IMR-90 (cell line): ENCODE measurements at regions not wholly inside any gene's neighbourhood (a gene's known extent, or its start where the extent isn't known, plus 50 kb on each side); places are given as distances from the start of the nearest gene placed in this dataset.

Source experiments
- ATAC-seq: fragments of 200-7000 bp; cut with Tn5 transposase; 2 replicates; pipeline ENCODE4 v1.9.1; 2020; ENCODE audit warnings: low read depth, mild to moderate bottlenecking, moderate library complexity
- BruUV-seq: library from RNA; stranded (reverse); fragments of 400-500 nt; replicated peaks from 2 replicates; lab custom pipeline; 2021; lab: Mats Ljungman, UMichigan
- CTCF ChIA-PET: fragments of 300-600 bp; formaldehyde crosslinking; extraction: SDS; loops from one replicate; lab custom pipeline; 2021; ENCODE audit warnings: antibody characterized with exemption; lab: Yijun Ruan, JAX
- POLR2A ChIA-PET: fragments of 300-600 bp; sonication (Branson Sonifier 250); formaldehyde crosslinking; loops from one replicate; lab custom pipeline; 2022; ENCODE audit warnings: antibody characterized with exemption; ENCODE audit not compliant: unreplicated experiment; lab: Charles Lee
- DNase-seq: peaks from one replicate; pipeline ENCODE4 v3.0.0; 2013
- H2AFZ ChIP-seq: replicated peaks from 2 replicates; pipeline ENCODE3; 2013; ENCODE audit warnings: low read length, mild to moderate bottlenecking; ENCODE audit not compliant: poor library complexity
- H2AK5ac ChIP-seq: 2 replicates; pipeline ENCODE4 v1.6.1; 2013; ENCODE audit warnings: low read depth, low read length, inconsistent platforms
- H2AK9ac ChIP-seq: replicated peaks from 2 replicates; pipeline ENCODE3; 2013; ENCODE audit warnings: mild to moderate bottlenecking, low read depth, low read length, moderate library complexity; ENCODE audit not compliant: poor library complexity
- H2BK120ac ChIP-seq: 2 replicates; pipeline ENCODE4 v1.6.1; 2013; ENCODE audit warnings: low read depth, low read length, inconsistent platforms
- H2BK15ac ChIP-seq: 3 replicates; pipeline ENCODE4 v1.6.1; 2013; ENCODE audit warnings: low read depth, low read length, inconsistent platforms
- H2BK20ac ChIP-seq: 2 replicates; pipeline ENCODE4 v1.6.1; 2013; ENCODE audit warnings: low read depth, mild to moderate bottlenecking, inconsistent platforms, low read length, moderate library complexity
- H2BK5ac ChIP-seq: 2 replicates; pipeline ENCODE4 v1.6.1; 2013; ENCODE audit warnings: mild to moderate bottlenecking, low read depth, low read length, inconsistent platforms; ENCODE audit not compliant: poor library complexity, severe bottlenecking
- H3K14ac ChIP-seq: replicated peaks from 2 replicates; pipeline ENCODE4 v1.6.1; 2013; ENCODE audit warnings: low read depth, low read length, inconsistent platforms
- H3K18ac ChIP-seq: 2 replicates; pipeline ENCODE4 v1.6.1; 2013; ENCODE audit warnings: low read depth, low read length, control low read depth
- H3K23ac ChIP-seq: 2 replicates; pipeline ENCODE4 v1.6.1; 2013; ENCODE audit warnings: low read depth, low read length, inconsistent platforms
- H3K27ac ChIP-seq: 2 replicates; pipeline ENCODE4 v1.5.1; 2013; ENCODE audit warnings: mild to moderate bottlenecking, control low read depth, low read length; ENCODE audit not compliant: insufficient read depth
- H3K27me3 ChIP-seq: 2 replicates; pipeline ENCODE4 v1.6.1; 2013; ENCODE audit warnings: low read length; ENCODE audit not compliant: control insufficient read depth, insufficient read depth
- H3K36me3 ChIP-seq: 2 replicates; pipeline ENCODE4 v1.6.1; 2013; ENCODE audit warnings: low read length, mixed read lengths; ENCODE audit not compliant: control insufficient read depth, insufficient read depth
- H3K4ac ChIP-seq: 2 replicates; pipeline ENCODE4 v1.6.1; 2013; ENCODE audit warnings: low read depth, low read length, inconsistent platforms
- H3K4me1 ChIP-seq: 2 replicates; pipeline ENCODE4 v1.6.1; 2013; ENCODE audit warnings: low read length, mixed read lengths; ENCODE audit not compliant: control insufficient read depth, insufficient read depth
- H3K4me2 ChIP-seq: 2 replicates; pipeline ENCODE4 v1.6.1; 2013; ENCODE audit warnings: low read depth, mild to moderate bottlenecking, control low read depth, low read length, moderate library complexity
- H3K4me3 ChIP-seq: 2 replicates; pipeline ENCODE4 v1.5.1; 2013; ENCODE audit warnings: low read depth, mild to moderate bottlenecking, control low read depth, low read length, moderate library complexity; ENCODE audit not compliant: insufficient read depth
- H3K56ac ChIP-seq: 2 replicates; pipeline ENCODE4 v1.6.1; 2013; ENCODE audit warnings: low read length, inconsistent platforms; ENCODE audit not compliant: insufficient read depth; ENCODE audit errors: extremely low read depth
- H3K79me1 ChIP-seq, 2 experiments: 2 replicates each; pipeline ENCODE4 v1.6.1; 2013; ENCODE audit warnings: low read length in 2 of 2, inconsistent platforms in 1 of 2, low read depth in 1 of 2
- H3K9ac ChIP-seq: 2 replicates; pipeline ENCODE4 v1.6.1; 2013; ENCODE audit warnings: low read depth, low read length, control low read depth
- H3K9me1 ChIP-seq: 2 replicates; pipeline ENCODE4 v1.6.1; 2013; ENCODE audit warnings: low read length, inconsistent platforms; ENCODE audit not compliant: insufficient read depth
- H3K9me3 ChIP-seq: 2 replicates; pipeline ENCODE4 v1.6.1; 2013; ENCODE audit warnings: low read length; ENCODE audit not compliant: control insufficient read depth, insufficient read depth
- H4K20me1 ChIP-seq: 2 replicates; pipeline ENCODE4 v1.6.1; 2013; ENCODE audit warnings: low read length, inconsistent platforms; ENCODE audit not compliant: insufficient read depth
- H4K5ac ChIP-seq: 2 replicates; pipeline ENCODE4 v1.6.1; 2013; ENCODE audit warnings: mild to moderate bottlenecking, low read depth, low read length, control low read depth
- H4K8ac ChIP-seq, 2 experiments: 2 replicates each; pipeline ENCODE4 v1.6.1; 2013; ENCODE audit warnings: low read depth in 2 of 2, low read length in 2 of 2, control low read depth in 1 of 2, inconsistent platforms in 1 of 2
- H4K91ac ChIP-seq: 2 replicates; pipeline ENCODE4 v1.6.1; 2013; ENCODE audit warnings: low read depth, low read length, inconsistent platforms; ENCODE audit not compliant: insufficient read depth
- CHD1 ChIP-seq: IDR thresholded peaks from 2 replicates; pipeline ENCODE4 v1.6.1; 2012; ENCODE audit warnings: low read depth, low read length, improper control_type of control experiment
- MAFK ChIP-seq: IDR thresholded peaks from 2 replicates; pipeline ENCODE4 v1.6.1; 2012; ENCODE audit warnings: low read depth, low read length, improper control_type of control experiment
- MXI1 ChIP-seq: IDR thresholded peaks from 2 replicates; pipeline ENCODE4 v1.6.1; 2012; ENCODE audit warnings: low read depth, mild to moderate bottlenecking, low read length, moderate library complexity, borderline replicate concordance
- NFE2L2 ChIP-seq: fragments of 150-350 bp; IDR thresholded peaks from 2 replicates; pipeline ENCODE4 v1.6.1; 2016; ENCODE audit warnings: low read depth, mild to moderate bottlenecking, low read length
- RFX5 ChIP-seq: IDR thresholded peaks from 2 replicates; pipeline ENCODE4 v1.8.0; 2012; ENCODE audit warnings: low read depth, mild to moderate bottlenecking, low read length, moderate library complexity
- SMC3 ChIP-seq: fragments of 150-350 bp; IDR thresholded peaks from 2 replicates; pipeline ENCODE4 v1.6.1; 2016; ENCODE audit warnings: low read depth, mild to moderate bottlenecking, antibody characterized with exemption, low read length, moderate library complexity
- dilution Hi-C: fragments of 300-500 bp; cut with HindIII; formaldehyde crosslinking; loops from one replicate; pipeline ENCODE4 v1.14.3; 2018; ENCODE audit warnings: low sequenced_read_pairs; ENCODE audit not compliant: unreplicated experiment
- in situ Hi-C: fragments of 300-500 bp; cut with MboI; formaldehyde crosslinking; loops from 3 replicates; pipeline ENCODE4 v1.14.3; 2019; ENCODE audit warnings: low sequenced_read_pairs, inconsistent platforms, mixed read lengths
- intact Hi-C: fragments of 100-400 bp; cut with micrococcal nuclease; formaldehyde crosslinking; loops from 2 replicates; pipeline ENCODE4 v1.10.0; 2022
- TF ChIP-seq, protein P1 (sequence below): fragments of 150-350 bp; IDR thresholded peaks from 2 replicates; pipeline ENCODE4 v1.6.1; 2016; ENCODE audit warnings: low read depth, mild to moderate bottlenecking, low read length, moderate library complexity, borderline replicate concordance

DNA sequence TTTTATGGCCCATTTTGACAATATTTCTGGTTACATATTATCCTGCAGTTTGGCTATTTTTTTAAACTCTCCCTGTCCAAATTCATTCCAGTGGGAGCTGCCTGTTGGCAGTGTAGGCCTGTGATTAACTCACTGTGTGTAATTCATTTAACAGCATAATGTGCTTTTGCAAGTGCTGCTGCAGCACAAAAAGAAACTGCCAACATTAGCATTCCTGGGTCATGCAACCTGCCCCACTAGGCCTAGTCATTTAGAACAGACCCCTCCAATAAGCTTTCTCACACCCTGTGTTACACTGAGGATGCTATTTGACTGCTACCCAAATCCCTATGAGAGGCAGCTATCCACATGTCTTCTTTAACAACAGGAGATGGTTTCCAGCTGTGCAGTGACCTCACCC lies 251.2 kb upstream of the UBE2E2 start:
- Histone ChIP-seq H2AK9ac (no peak overlapping the region), H3K9me1 (no peaks in the 10 kb centered on the region), H3K4me3 (no peak overlapping the region)

More for the DNA sequence above, 251.2 kb upstream of the UBE2E2 start:
- Histone ChIP-seq H2AK5ac (no peak overlapping the region), H2BK5ac (no peak overlapping the region), H2BK15ac (no peak overlapping the region), H4K91ac (no peak overlapping the region), H3K4ac (no peak overlapping the region), H2AFZ (no peak overlapping the region), H3K9ac (no peak overlapping the region), H2BK20ac (no peak overlapping the region), H3K4me1 (no peaks in the 10 kb centered on the region), H3K9me3 (no peaks in the 10 kb centered on the region), H3K56ac (no peak overlapping the region), H2BK120ac (no peak overlapping the region), H3K27ac (no peak overlapping the region), H4K20me1 (no peaks in the 10 kb centered on the region), H4K8ac (no peak overlapping the region), H3K79me1 (no peaks in the 10 kb centered on the region), H3K27me3 (no peaks in the 10 kb centered on the region), H3K23ac (no peak overlapping the region), H3K18ac (no peak overlapping the region), H3K14ac (no peak overlapping the region), H3K4me2 (no peak overlapping the region), H4K5ac (no peak overlapping the region), H3K36me3 (no peaks in the 10 kb centered on the region)
- intact Hi-C loops (no loop called here), dilution Hi-C loops (no loop called here), in situ Hi-C loops (loop anchor here (25.0 kb wide), 1 partner anchor 390 kb away; no protein-coding TSS in a partner anchor)
- ATAC-seq = no peak
- no peak for DNase-seq
- CTCF ChIA-PET = no interaction called here
- BruUV-seq = no TSS peak
- POLR2A ChIA-PET = no interaction called here
- TF ChIP-seq CHD1 (no peak), RFX5 (no peak), NFE2L2 (no peak), MAFK (no peak), MXI1 (no peak), SMC3 (no peak)
- TF ChIP-seq, protein P1, sequence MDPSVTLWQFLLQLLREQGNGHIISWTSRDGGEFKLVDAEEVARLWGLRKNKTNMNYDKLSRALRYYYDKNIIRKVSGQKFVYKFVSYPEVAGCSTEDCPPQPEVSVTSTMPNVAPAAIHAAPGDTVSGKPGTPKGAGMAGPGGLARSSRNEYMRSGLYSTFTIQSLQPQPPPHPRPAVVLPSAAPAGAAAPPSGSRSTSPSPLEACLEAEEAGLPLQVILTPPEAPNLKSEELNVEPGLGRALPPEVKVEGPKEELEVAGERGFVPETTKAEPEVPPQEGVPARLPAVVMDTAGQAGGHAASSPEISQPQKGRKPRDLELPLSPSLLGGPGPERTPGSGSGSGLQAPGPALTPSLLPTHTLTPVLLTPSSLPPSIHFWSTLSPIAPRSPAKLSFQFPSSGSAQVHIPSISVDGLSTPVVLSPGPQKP = no peak
